Body of pancreas (tissue), 4 donors: ENCODE measurements at regions not wholly inside any gene's neighbourhood (a gene's known extent, or its start where the extent isn't known, plus 50 kb on each side); places are given as distances from the start of the nearest gene placed in this dataset.
"Not testable (repeated sequence)": the region's sequence is repeated elsewhere in the genome, so short reads cannot be mapped to it uniquely, and the experiment has no call there.

Source experiments
- ATAC-seq: fragments of 150-250 bp; one replicate; pipeline ENCODE4 v1.9.1; 2016
- DNase-seq, 4 donors: peaks; one replicate each; pipeline ENCODE4 v3.0.0-alpha.2; 2019
- H3K27ac ChIP-seq, 4 donors: fragments of 200-600 bp; sonication (generic); 1 replicate in 3 of 4; 2 replicates in 1 of 4; pipeline versions ENCODE4 v1.5.1 to v1.6.1; 2016 to 2019; ENCODE audit warnings: mild to moderate bottlenecking in 1 of 4, mixed read lengths in 1 of 4, moderate library complexity in 1 of 4
- H3K27me3 ChIP-seq, 2 donors: fragments of 200-600 bp; sonication (generic); one replicate each; pipeline ENCODE4 v1.6.0; 2016; ENCODE audit warnings: mild to moderate bottlenecking in 1 of 2
- H3K36me3 ChIP-seq, 2 donors: fragments of 200-600 bp; sonication (generic); replicated peaks in 1 of 2; 2 replicates each; pipeline ENCODE4 v1.5.1; 2016; ENCODE audit warnings: low read depth in 2 of 2; ENCODE audit not compliant: insufficient read depth in 1 of 2
- H3K4me1 ChIP-seq: fragments of 200-600 bp; sonication (generic); one replicate; pipeline ENCODE4 v1.6.0; 2016
- H3K4me3 ChIP-seq, 2 donors: fragments of 200-600 bp; sonication (generic); 1 replicate in 1 of 2; 2 replicates in 1 of 2; pipeline ENCODE4 v1.5.1; 2016 to 2019
- H3K9me3 ChIP-seq, 3 donors: fragments of 200-600 bp; sonication (generic); 1 replicate in 2 of 3; 2 replicates in 1 of 3; pipeline ENCODE4 v1.5.1; 2016
- POLR2A ChIP-seq, 3 donors: fragments of 450-650 bp; IDR thresholded peaks; one replicate each; pipeline ENCODE4 v1.6.1; 2016; ENCODE audit warnings: antibody characterized with exemption in 3 of 3, mild to moderate bottlenecking in 2 of 3
- WGBS, 2 donors: methylation state at CpG; one replicate each; pipeline ENCODE4 v1.1.5; 2017; 5-methylcytosine and 5-hydroxymethylcytosine counted together
- intact Hi-C: fragments of 100-400 bp; cut with DNase I; formaldehyde crosslinking; loops from one replicate; pipeline ENCODE4 v1.15.1; 2023
- TF ChIP-seq, protein P1 (sequence below), 7 experiments: fragments of 450-650 bp in 4 of 7; fragments of 200-600 bp in 3 of 7; sonication (generic) in 3 of 7; IDR thresholded peaks; one replicate each; pipeline ENCODE4 v1.5.1; 2016 to 2019; ENCODE audit warnings: antibody characterized with exemption in 7 of 7

DNA sequence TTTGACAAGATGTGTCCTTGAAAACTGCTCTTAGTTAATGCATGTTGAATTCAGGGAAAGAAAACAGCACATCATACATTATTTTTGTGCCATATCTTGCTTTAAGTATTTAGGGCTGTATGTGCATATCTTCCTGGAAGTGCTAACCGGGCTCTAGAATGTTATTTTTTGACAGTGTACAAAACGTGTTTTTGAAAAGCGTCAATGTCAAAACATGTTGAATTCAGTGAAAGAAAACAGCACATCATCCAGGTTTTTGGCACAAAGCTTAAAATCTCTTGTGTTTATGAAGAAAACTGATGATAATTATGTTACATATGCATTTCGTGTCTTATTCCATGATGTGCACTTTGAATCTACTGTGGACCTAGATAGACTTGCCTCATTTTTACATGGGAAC is 82.7 kb downstream of the ASCL4 start:
- H3K27ac ChIP-seq, result no peak overlapping the region
- no peaks in the 10 kb centered on the region for H3K9me3 ChIP-seq
- no peak for TF ChIP-seq POLR2A (IDR thresholded peaks at IDR 0.05)
- TF ChIP-seq, protein P1, sequence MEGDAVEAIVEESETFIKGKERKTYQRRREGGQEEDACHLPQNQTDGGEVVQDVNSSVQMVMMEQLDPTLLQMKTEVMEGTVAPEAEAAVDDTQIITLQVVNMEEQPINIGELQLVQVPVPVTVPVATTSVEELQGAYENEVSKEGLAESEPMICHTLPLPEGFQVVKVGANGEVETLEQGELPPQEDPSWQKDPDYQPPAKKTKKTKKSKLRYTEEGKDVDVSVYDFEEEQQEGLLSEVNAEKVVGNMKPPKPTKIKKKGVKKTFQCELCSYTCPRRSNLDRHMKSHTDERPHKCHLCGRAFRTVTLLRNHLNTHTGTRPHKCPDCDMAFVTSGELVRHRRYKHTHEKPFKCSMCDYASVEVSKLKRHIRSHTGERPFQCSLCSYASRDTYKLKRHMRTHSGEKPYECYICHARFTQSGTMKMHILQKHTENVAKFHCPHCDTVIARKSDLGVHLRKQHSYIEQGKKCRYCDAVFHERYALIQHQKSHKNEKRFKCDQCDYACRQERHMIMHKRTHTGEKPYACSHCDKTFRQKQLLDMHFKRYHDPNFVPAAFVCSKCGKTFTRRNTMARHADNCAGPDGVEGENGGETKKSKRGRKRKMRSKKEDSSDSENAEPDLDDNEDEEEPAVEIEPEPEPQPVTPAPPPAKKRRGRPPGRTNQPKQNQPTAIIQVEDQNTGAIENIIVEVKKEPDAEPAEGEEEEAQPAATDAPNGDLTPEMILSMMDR (IDR thresholded peaks at IDR 0.05), result no peak
- intact Hi-C loops, result no loop called here
- H3K27me3 ChIP-seq, result no peaks in the 10 kb centered on the region
- no peak overlapping the region for H3K4me3 ChIP-seq
- DNase-seq (no peak), ATAC-seq (no peak)
- H3K36me3 ChIP-seq, result no peaks in the 10 kb centered on the region
- H3K4me1 ChIP-seq, result no peaks in the 10 kb centered on the region
- WGBS, 2 donors, result 60 to 62% methylated on average over 4 of the region's 4 CpGs

- Histone ChIP-seq H3K36me3 (no peaks in the 10 kb centered on the region), H3K4me3 (no peak overlapping the region), H3K9me3 (no peaks in the 10 kb centered on the region), H3K27ac (no peak overlapping the region), H3K27me3 (no peaks in the 10 kb centered on the region), H3K4me1 (peaks cover 6% of the 10 kb centered on the region)
- DNase-seq (no peak), ATAC-seq (no peak)
- intact Hi-C loops, result no loop called here
- TF ChIP-seq, protein P1 (IDR thresholded peaks at IDR 0.05), result no peak
- TF ChIP-seq POLR2A (IDR thresholded peaks at IDR 0.05), result no peak
- 45% methylated on average over 2 of the region's 2 CpGs for WGBS, 2 donors
Observed at GRCh38 chr12:107859367-107859766, 84.9 kb downstream of the ASCL4 start.

- H3K4me3 ChIP-seq, result no peak overlapping the region
Observed at GRCh38 chr12:107864235-107864634, 89.7 kb downstream of the ASCL4 start.

DNA sequence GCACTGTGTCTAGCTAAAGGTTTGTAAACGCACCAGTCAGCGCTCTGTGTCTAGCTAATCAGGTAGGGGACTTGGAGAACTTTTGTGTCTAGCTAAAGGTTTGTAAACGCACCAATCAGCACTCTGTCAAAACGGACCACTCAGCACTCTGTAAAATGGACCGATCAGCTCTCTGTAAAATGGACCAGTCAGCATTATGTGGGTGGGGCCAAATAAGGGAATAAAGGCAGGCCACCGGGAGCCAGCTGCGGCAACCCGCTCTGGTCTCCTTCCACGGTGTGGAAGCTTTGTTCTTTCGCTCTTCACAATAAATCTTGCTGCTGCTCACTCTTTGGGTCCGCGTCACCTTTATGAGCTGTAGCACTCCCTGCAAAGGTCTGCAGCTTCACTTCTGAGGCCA is 90.2 kb downstream of the ASCL4 start:
- H3K36me3 ChIP-seq, H3K27me3 ChIP-seq, H3K4me1 ChIP-seq, intact Hi-C loops, ATAC-seq, DNase-seq, H3K27ac ChIP-seq, H3K9me3 ChIP-seq, H3K4me3 ChIP-seq: not testable (repeated sequence)
- WGBS, 2 donors, result 74 to 80% methylated on average over 12 of the region's 12 CpGs

More at GRCh38 chr12:107864235-107864634, 89.7 kb downstream of the ASCL4 start:
- intact Hi-C loops, result no loop called here
- Histone ChIP-seq H3K27me3 (peaks cover 0 to 4% of the 10 kb centered on the region in 2 donors), H3K4me1 (peaks cover 7% of the 10 kb centered on the region), H3K27ac (no peak overlapping the region), H3K36me3 (no peaks in the 10 kb centered on the region), H3K9me3 (peaks cover 0 to 5% (median 0%) of the 10 kb centered on the region in 3 donors)
- TF ChIP-seq, protein P1 (IDR thresholded peaks at IDR 0.05), result no peak
- no peak for TF ChIP-seq POLR2A (IDR thresholded peaks at IDR 0.05)
- WGBS, 2 donors, result 12 to 15% methylated on average over 31 to 33 of the region's 33 CpGs
- DNase-seq (no peak), ATAC-seq (no peak)

- no peak overlapping the region for H3K27ac ChIP-seq
Observed at GRCh38 chr12:107873223-107873622, 98.7 kb downstream of the ASCL4 start.

More at GRCh38 chr12:107873223-107873622, 98.7 kb downstream of the ASCL4 start:
- Histone ChIP-seq H3K9me3 (no peaks in the 10 kb centered on the region), H3K4me1 (no peaks in the 10 kb centered on the region), H3K27me3 (no peaks in the 10 kb centered on the region), H3K36me3 (no peaks in the 10 kb centered on the region), H3K4me3 (no peak overlapping the region)
- ATAC-seq (no peak), DNase-seq (no peak)
- 28 to 43% methylated on average over 13 to 14 of the region's 14 CpGs for WGBS, 2 donors
- TF ChIP-seq, protein P1 (IDR thresholded peaks at IDR 0.05), result no peak
- TF ChIP-seq POLR2A (IDR thresholded peaks at IDR 0.05), result no peak
- intact Hi-C loops, result no loop called here
